ENCODE measurements at regions not wholly inside any gene's neighbourhood (a gene's known extent, or its start where the extent isn't known, plus 50 kb on each side); places are given as distances from the start of the nearest gene placed in this dataset.

GRCh38 chr4:67236788-67237187, 308.5 kb downstream of the CENPC start:
- DNase-seq (ENCODE audit: extremely low read depth in 1 of 2, low read depth in 1 of 2), result no peak

GRCh38 chr4:67236318-67236717, 309.0 kb downstream of the CENPC start:
- no peak for DNase-seq (ENCODE audit: extremely low read depth in 1 of 2, low read depth in 1 of 2)

- DNase-seq (ENCODE audit: extremely low read depth in 1 of 2, low read depth in 1 of 2), result no peak
Observed at GRCh38 chr4:67234296-67234695, 311.0 kb downstream of the CENPC start.

- no peak for DNase-seq (ENCODE audit: extremely low read depth in 1 of 2, low read depth in 1 of 2)
Observed at GRCh38 chr4:67229148-67229547, 316.2 kb downstream of the CENPC start.

- no peak for DNase-seq (ENCODE audit: extremely low read depth in 1 of 2, low read depth in 1 of 2)
Observed at GRCh38 chr4:67220861-67221260, 324.4 kb downstream of the CENPC start.

GRCh38 chr4:67218883-67219282, 326.4 kb downstream of the CENPC start:
- no peak for DNase-seq (ENCODE audit: extremely low read depth in 1 of 2, low read depth in 1 of 2)

- no peak for DNase-seq (ENCODE audit: extremely low read depth in 1 of 2, low read depth in 1 of 2)
Observed at GRCh38 chr4:67207941-67208441, 337.3 kb downstream of the CENPC start.

GRCh38 chr4:67204441-67204840, 340.9 kb downstream of the CENPC start:
- DNase-seq (ENCODE audit: extremely low read depth in 1 of 2, low read depth in 1 of 2), result no peak

- DNase-seq (ENCODE audit: extremely low read depth in 1 of 2, low read depth in 1 of 2), result no peak
Observed at GRCh38 chr4:67201334-67201733, 344.0 kb downstream of the CENPC start.

GRCh38 chr4:67198727-67199126, 346.6 kb downstream of the CENPC start:
- DNase-seq (ENCODE audit: extremely low read depth in 1 of 2, low read depth in 1 of 2), result no peak

GRCh38 chr4:67167849-67168248, 377.5 kb downstream of the CENPC start:
- DNase-seq (ENCODE audit: extremely low read depth in 1 of 2, low read depth in 1 of 2), result no peak

GRCh38 chr4:67162690-67163089, 382.6 kb downstream of the CENPC start:
- DNase-seq (ENCODE audit: extremely low read depth in 1 of 2, low read depth in 1 of 2), result no peak

GRCh38 chr4:67161311-67161710, 384.0 kb downstream of the CENPC start:
- DNase-seq (ENCODE audit: extremely low read depth in 1 of 2, low read depth in 1 of 2), result no peak

- no peak for DNase-seq (ENCODE audit: extremely low read depth in 1 of 2, low read depth in 1 of 2)
Observed at GRCh38 chr4:67160394-67160793, 384.9 kb downstream of the CENPC start.

GRCh38 chr4:67158666-67159065, 386.6 kb downstream of the CENPC start:
- DNase-seq (ENCODE audit: extremely low read depth in 1 of 2, low read depth in 1 of 2), result no peak

GRCh38 chr4:67152976-67153375, 392.3 kb downstream of the CENPC start:
- no peak for DNase-seq (ENCODE audit: extremely low read depth in 1 of 2, low read depth in 1 of 2)

- no peak for DNase-seq (ENCODE audit: extremely low read depth in 1 of 2, low read depth in 1 of 2)
Observed at GRCh38 chr4:67151376-67152343, 393.6 kb downstream of the CENPC start.

- DNase-seq (ENCODE audit: extremely low read depth in 1 of 2, low read depth in 1 of 2), result no peak
Observed at GRCh38 chr4:67141586-67141985, 403.7 kb downstream of the CENPC start.

- DNase-seq (ENCODE audit: extremely low read depth in 1 of 2, low read depth in 1 of 2), result no peak
Observed at GRCh38 chr4:67134616-67135015, 410.7 kb downstream of the CENPC start.

- DNase-seq (ENCODE audit: extremely low read depth in 1 of 2, low read depth in 1 of 2), result no peak
Observed at GRCh38 chr4:67133162-67133561, 412.1 kb downstream of the CENPC start.

- DNase-seq (ENCODE audit: extremely low read depth in 1 of 2, low read depth in 1 of 2), result no peak
Observed at GRCh38 chr4:67131224-67131623, 414.1 kb downstream of the CENPC start.

- DNase-seq (ENCODE audit: extremely low read depth in 1 of 2, low read depth in 1 of 2), result no peak
Observed at GRCh38 chr4:67130411-67130810, 414.9 kb downstream of the CENPC start.
